ENCODE measurements at regions not wholly inside any gene's neighbourhood (a gene's known extent, or its start where the extent isn't known, plus 50 kb on each side); places are given as distances from the start of the nearest gene placed in this dataset.

- H3K27ac Mint-ChIP-seq = no peak overlapping the region
- no peak overlapping the region for H3K4me3 Mint-ChIP-seq
- Histone ChIP-seq H3K27me3 (replicated peaks in 1 of 4; ENCODE audit: control extremely low read depth in 1 of 4, control insufficient read depth in 3 of 4, insufficient read depth in 4 of 4, low read length in 3 of 4) (peaks cover 0 to 3% (median 0%) of the 10 kb centered on the region in 4 experiments), H2AFZ (ENCODE audit: insufficient read depth, low read depth, low read length, poor library complexity, severe bottlenecking) (no peak overlapping the region), H3K4me1 (ENCODE audit: control insufficient read depth in 2 of 2, insufficient read depth in 2 of 2, low read length in 2 of 2) (no peaks in the 10 kb centered on the region), H4K20me1 (ENCODE audit: control insufficient read depth, insufficient read depth, low read length, poor library complexity, severe bottlenecking) (no peaks in the 10 kb centered on the region), H3K27ac (ENCODE audit: low read length in 2 of 2) (no peak overlapping the region), H3K4me2 (replicated peaks; ENCODE audit: low read depth, low read length, poor library complexity, severe bottlenecking) (no peak overlapping the region), H3K9ac (ENCODE audit: low read length) (no peak overlapping the region), H3K4me3 (ENCODE audit: control extremely low read depth in 1 of 5, extremely low read depth in 1 of 5, insufficient read depth in 1 of 5, low read depth in 2 of 5, low read length in 4 of 5) (no peak overlapping the region), H3K9me3 (ENCODE audit: control extremely low read depth in 1 of 3, control insufficient read depth in 2 of 3, insufficient read depth in 1 of 3, low read length in 2 of 3) (no peaks in the 10 kb centered on the region), H3K36me3 (replicated peaks in 1 of 2; ENCODE audit: control extremely low read depth in 1 of 2, control insufficient read depth in 1 of 2, extremely low read depth in 1 of 2, insufficient read depth in 2 of 2, low read length in 1 of 2) (no peaks in the 10 kb centered on the region), H3K79me2 (ENCODE audit: control insufficient read depth, insufficient read depth, low read length) (no peaks in the 10 kb centered on the region)
- H3K4me1 Mint-ChIP-seq = no peaks in the 10 kb centered on the region
- POLR2A ChIA-PET = no interaction called here
- no peak for TF ChIP-seq EZH2 (IDR thresholded peaks at IDR 0.05; ENCODE audit: borderline replicate concordance, insufficient read depth, low read depth, low read length, poor library complexity, severe bottlenecking)
- TF ChIP-seq, protein P1, sequence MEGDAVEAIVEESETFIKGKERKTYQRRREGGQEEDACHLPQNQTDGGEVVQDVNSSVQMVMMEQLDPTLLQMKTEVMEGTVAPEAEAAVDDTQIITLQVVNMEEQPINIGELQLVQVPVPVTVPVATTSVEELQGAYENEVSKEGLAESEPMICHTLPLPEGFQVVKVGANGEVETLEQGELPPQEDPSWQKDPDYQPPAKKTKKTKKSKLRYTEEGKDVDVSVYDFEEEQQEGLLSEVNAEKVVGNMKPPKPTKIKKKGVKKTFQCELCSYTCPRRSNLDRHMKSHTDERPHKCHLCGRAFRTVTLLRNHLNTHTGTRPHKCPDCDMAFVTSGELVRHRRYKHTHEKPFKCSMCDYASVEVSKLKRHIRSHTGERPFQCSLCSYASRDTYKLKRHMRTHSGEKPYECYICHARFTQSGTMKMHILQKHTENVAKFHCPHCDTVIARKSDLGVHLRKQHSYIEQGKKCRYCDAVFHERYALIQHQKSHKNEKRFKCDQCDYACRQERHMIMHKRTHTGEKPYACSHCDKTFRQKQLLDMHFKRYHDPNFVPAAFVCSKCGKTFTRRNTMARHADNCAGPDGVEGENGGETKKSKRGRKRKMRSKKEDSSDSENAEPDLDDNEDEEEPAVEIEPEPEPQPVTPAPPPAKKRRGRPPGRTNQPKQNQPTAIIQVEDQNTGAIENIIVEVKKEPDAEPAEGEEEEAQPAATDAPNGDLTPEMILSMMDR (IDR thresholded peaks at IDR 0.05) = no peak
- DNase-seq = no peak
- CTCF ChIA-PET = no interaction called here
- intact Hi-C loops (cut with micrococcal nuclease) = no loop called here
- WGBS (ENCODE audit: insufficient coverage) = 100% methylated on average over 3 of the region's 6 CpGs
- no peaks in the 10 kb centered on the region for H3K9me3 Mint-ChIP-seq (ENCODE audit: insufficient read depth)
- ATAC-seq (ENCODE audit: low read depth) = no peak
- peaks cover 6% of the 10 kb centered on the region for H3K27me3 Mint-ChIP-seq
Measured at GRCh38 chr10:42972946-42973345, 103.9 kb upstream of the RET start.

GRCh38 chr10:42973411-42973810 lies 103.5 kb upstream of the RET start:
- ChIA-PET CTCF (no interaction called here), POLR2A (no interaction called here)
- no peaks in the 10 kb centered on the region for H3K79me2 ChIP-seq (ENCODE audit: control insufficient read depth, insufficient read depth, low read length)
- H3K9ac ChIP-seq (ENCODE audit: low read length) = no peak overlapping the region
- no peaks in the 10 kb centered on the region for H3K4me1 Mint-ChIP-seq
- no peaks in the 10 kb centered on the region for H3K4me1 ChIP-seq (ENCODE audit: control insufficient read depth in 2 of 2, insufficient read depth in 2 of 2, low read length in 2 of 2)
- no peak for ATAC-seq (ENCODE audit: low read depth)
- H3K4me3 Mint-ChIP-seq = no peak overlapping the region
- peaks cover 0 to 3% (median 0%) of the 10 kb centered on the region in 4 experiments for H3K27me3 ChIP-seq (replicated peaks in 1 of 4; ENCODE audit: control extremely low read depth in 1 of 4, control insufficient read depth in 3 of 4, insufficient read depth in 4 of 4, low read length in 3 of 4)
- no peaks in the 10 kb centered on the region for H3K36me3 ChIP-seq (replicated peaks in 1 of 2; ENCODE audit: control extremely low read depth in 1 of 2, control insufficient read depth in 1 of 2, extremely low read depth in 1 of 2, insufficient read depth in 2 of 2, low read length in 1 of 2)
- intact Hi-C loops (cut with micrococcal nuclease) = no loop called here
- TF ChIP-seq, protein P1 (IDR thresholded peaks at IDR 0.05) = no peak
- TF ChIP-seq EZH2 (IDR thresholded peaks at IDR 0.05; ENCODE audit: borderline replicate concordance, insufficient read depth, low read depth, low read length, poor library complexity, severe bottlenecking) = no peak
- no peak overlapping the region for H3K27ac ChIP-seq (ENCODE audit: low read length in 2 of 2)
- H3K27me3 Mint-ChIP-seq = peaks cover 3% of the 10 kb centered on the region
- no peak for DNase-seq
- no peak overlapping the region for H3K4me3 ChIP-seq (ENCODE audit: control extremely low read depth in 1 of 5, extremely low read depth in 1 of 5, insufficient read depth in 1 of 5, low read depth in 2 of 5, low read length in 4 of 5)
- no peaks in the 10 kb centered on the region for H4K20me1 ChIP-seq (ENCODE audit: control insufficient read depth, insufficient read depth, low read length, poor library complexity, severe bottlenecking)
- no peak overlapping the region for H2AFZ ChIP-seq (ENCODE audit: insufficient read depth, low read depth, low read length, poor library complexity, severe bottlenecking)
- H3K27ac Mint-ChIP-seq = no peak overlapping the region
- no peaks in the 10 kb centered on the region for H3K9me3 Mint-ChIP-seq (ENCODE audit: insufficient read depth)
- H3K4me2 ChIP-seq (replicated peaks; ENCODE audit: low read depth, low read length, poor library complexity, severe bottlenecking) = no peak overlapping the region
- WGBS (ENCODE audit: insufficient coverage) = 92% methylated on average over 5 of the region's 6 CpGs
- no peaks in the 10 kb centered on the region for H3K9me3 ChIP-seq (ENCODE audit: control extremely low read depth in 1 of 3, control insufficient read depth in 2 of 3, insufficient read depth in 1 of 3, low read length in 2 of 3)
